GM21576 (cell line): ENCODE measurements at regions not wholly inside any gene's neighbourhood (a gene's known extent, or its start where the extent isn't known, plus 50 kb on each side); places are given as distances from the start of the nearest gene placed in this dataset.
"Not testable (repeated sequence)": the region's sequence is repeated elsewhere in the genome, so short reads cannot be mapped to it uniquely, and the experiment has no call there.

Experiments used
- ATAC-seq: cut with Tn5 transposase; IDR thresholded peaks from one replicate; pipeline ENCODE4 v1.9.1; 2021; ENCODE audit warnings: mild to moderate bottlenecking, moderate library complexity; ENCODE audit not compliant: unreplicated experiment

GRCh38 chr12:47412601-47413236 lies 293.1 kb downstream of the RPAP3 start:
- ATAC-seq: no peak

DNA sequence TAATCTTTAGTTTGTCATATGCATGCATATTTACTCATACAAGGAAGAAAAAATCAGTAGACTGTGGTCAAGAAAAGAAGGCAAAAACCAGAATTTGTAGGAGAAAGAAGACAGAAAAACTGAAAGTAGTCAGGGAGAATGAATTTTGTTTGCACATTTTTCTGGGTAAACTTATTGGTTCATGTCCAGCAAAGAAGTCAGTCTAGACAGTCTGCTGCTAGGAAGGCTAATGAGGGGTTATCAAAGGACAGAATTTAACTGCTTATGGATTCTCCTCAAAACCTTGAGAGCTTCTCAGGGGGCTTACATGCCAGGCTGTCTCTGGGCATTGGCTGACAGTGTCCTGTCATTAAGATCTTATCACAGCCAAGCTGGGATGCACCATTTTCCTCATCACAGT lies 293.9 kb downstream of the RPAP3 start:
- no peak for ATAC-seq

DNA sequence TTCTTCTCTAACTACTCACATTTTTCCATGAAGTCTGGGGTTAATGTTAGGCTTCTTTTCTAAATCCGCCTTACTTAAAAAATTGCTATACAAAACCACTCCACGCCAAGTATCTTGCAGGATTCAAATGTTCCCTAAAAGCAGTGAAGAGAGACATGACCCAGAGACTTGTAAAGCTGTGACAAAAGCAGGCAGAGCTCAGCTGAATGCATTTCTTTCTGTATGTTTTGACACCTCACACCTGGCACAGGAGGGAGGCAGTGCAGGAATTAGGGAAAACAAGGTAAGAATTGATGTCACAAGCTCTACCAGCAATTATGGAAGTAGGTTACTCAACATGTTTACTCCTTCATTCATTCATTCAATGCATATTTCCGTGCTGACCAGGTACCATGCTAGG lies 295.0 kb downstream of the RPAP3 start:
- no peak for ATAC-seq

GRCh38 chr12:47410383-47410782 lies 295.4 kb downstream of the RPAP3 start:
- no peak for ATAC-seq

GRCh38 chr12:47409310-47409987 lies 296.4 kb downstream of the RPAP3 start:
- no peak for ATAC-seq

GRCh38 chr12:47408171-47408871 lies 297.5 kb downstream of the RPAP3 start:
- ATAC-seq: no peak

DNA sequence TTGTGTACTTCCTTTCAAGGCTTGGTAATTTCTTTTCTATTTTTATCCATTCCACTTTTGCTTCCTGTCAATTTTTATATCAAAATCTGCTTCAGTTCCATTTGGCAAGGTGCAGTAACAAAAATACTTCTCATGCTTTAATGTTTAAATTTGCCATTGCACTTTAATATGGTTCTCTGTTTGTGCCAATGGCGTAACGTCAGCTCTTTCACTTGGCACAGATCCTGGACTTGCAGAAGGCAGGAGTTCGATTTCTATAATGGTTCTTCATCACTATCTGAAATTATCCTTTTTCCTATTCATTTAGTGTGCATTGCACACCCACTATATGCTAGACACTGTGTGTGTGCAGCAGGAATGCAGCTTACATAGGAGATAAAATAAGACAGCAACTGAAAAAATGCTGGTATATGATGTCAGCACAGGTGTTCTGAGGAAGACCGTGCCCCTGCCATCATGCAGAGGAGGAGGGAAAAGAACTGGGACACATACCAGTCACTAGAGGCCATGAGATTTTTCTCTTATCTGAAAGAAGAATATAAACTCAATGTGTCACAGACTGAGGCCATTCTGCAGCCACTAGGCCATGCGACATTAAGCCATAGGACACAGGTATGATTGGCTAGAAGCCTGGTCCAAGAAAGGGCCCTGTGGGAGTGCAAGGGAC lies 298.2 kb downstream of the RPAP3 start:
- no peak for ATAC-seq

- no peak for ATAC-seq
These were observed 302.1 kb downstream of the RPAP3 start for GRCh38 chr12:47403681-47404080.

GRCh38 chr12:47401196-47401595 lies 304.6 kb downstream of the RPAP3 start:
- not testable (repeated sequence) for ATAC-seq

DNA sequence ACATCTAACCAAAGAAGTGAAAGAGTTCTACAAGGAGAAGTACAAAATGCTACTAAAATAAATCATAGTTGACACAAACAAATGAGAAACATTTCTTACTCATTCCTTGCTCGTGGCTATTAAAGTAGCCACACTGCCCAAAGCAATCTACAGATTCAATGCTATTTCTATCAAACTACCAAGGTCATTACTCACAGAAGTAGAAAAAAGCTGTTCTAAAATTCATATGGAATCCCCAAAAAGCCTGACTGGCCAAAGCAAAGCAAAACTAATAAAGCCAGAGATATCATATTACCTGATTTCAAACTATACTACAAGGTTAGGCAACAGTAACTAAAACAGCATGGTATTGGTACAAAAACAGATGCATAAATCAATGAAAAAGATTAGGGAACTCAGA lies 305.6 kb downstream of the RPAP3 start:
- ATAC-seq: no peak

DNA sequence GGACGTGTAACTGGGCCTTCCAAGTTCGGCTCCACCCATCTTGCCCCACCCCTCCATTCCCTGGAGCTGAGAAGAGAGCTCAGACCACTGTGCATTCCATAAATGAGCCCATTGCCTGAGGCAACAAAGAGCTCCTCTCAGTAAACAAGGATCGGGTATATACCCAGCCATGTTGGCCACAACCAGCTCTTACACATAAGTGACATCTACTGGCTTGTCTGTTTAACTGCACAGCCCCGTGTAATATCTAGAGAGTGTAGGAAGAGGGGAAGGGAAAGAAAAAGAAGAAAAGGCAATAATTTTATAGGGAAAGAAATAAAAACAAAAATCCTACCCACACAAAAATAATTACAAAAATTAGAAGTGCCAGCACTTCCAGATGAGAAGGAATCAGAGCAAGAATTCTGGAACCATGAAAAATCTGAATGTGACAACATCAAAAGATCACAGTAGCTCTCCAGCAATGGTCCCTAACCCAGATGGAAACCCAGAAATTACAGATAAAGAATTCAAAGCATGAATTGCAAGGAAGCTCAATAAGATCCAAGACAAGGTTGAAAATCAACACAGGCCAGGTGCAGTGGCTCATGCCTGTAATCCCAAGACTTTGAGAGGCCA lies 308.1 kb downstream of the RPAP3 start:
- peak; percentile 54 for ATAC-seq

DNA sequence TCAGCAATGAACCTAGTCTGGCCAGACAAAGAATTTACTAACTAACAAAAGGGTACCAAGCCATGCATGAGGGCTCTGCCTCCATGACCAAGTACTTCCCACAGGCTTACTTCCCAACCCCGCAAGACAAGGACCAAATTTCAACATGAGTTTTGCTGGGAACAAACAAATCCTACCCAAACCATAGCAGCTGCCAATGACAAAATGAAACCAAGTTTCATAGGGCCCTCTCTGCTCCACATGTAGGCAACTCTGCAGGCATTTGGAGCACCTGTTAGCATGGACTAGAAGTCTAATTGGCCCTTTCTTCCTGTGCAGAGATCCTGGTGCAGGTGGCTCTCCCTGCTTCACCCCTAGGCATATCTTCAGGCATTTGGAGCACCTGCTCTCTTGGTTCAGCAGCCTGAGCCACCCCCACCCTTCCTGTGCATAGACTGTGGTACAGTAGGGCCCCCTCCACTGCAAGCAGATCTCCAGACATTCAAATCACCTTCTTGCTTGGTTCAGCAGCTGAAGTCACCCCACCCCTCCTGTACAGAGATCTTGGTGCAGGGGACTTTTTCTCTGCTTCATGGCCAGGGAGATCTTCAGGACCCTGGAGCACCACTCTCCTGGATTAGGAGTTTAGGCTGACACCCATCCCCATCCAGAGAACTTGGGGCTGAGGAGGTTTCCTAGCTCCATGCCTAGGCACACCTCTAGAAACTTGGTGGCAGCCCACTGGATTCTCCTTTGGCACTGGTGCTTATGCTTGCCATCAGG lies 308.7 kb downstream of the RPAP3 start:
- no peak for ATAC-seq

- no peak for ATAC-seq
These were observed 311.8 kb downstream of the RPAP3 start for GRCh38 chr12:47394070-47394469.

DNA sequence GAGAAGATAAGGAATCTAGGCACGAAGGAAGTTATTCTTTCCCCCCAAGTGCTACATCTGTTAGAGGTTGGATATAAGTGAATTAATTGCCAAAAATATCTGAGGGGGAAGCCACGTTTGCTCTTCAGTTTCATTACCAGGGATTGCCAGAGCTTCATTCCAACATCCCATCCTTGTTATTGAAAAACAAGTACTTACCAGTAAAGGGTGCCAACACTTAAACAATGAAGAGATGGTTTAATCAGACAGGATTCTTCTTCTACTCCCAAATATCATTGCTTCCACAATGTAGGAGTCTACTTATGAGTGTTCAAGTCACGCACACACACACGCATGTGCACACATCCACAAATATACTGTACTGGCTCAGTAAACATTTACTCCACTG lies 312.4 kb downstream of the RPAP3 start:
- ATAC-seq: no peak

GRCh38 chr12:47391566-47391965 lies 311.8 kb upstream of the AMIGO2 start:
- no peak for ATAC-seq

- ATAC-seq: no peak
These were observed 309.0 kb upstream of the AMIGO2 start for GRCh38 chr12:47388712-47389111.

DNA sequence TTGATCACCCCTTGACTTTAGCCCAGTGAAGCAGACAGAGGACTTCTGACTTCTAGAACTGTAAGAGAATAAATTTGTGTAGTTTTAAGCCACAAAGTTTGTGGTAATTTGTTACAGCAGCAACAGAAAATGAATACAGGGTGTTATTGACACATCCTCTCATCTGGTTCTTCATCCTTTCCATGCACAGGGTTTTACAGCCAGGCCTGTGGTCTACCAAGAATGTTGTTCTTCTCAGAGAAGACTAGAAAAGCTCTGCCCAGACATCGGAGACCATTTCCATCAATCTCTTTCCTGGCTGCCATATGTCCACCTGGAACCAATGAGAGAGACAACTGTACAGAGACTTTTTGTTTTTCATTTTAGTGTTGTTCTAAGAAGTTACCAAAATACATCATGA lies 308.2 kb upstream of the AMIGO2 start:
- no peak for ATAC-seq

DNA sequence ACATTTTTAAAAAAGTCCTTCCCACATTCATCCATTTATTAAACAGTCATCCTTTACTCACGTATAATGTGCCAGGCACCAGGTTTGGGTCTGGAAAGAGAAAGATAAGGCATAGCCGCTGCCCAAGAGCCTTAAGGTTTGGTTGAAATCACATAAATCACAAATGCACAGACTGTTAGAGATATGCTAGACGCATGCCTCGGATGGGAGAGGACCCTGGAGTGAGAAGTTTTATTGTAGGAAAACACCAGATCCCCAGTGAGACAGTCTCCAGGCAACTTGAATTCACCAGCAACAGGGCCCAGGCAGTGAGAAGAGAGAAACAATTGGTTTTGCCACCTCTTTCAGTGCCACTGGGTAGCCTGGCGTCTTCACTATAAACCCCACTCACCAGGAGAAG lies 305.9 kb upstream of the AMIGO2 start:
- no peak for ATAC-seq

DNA sequence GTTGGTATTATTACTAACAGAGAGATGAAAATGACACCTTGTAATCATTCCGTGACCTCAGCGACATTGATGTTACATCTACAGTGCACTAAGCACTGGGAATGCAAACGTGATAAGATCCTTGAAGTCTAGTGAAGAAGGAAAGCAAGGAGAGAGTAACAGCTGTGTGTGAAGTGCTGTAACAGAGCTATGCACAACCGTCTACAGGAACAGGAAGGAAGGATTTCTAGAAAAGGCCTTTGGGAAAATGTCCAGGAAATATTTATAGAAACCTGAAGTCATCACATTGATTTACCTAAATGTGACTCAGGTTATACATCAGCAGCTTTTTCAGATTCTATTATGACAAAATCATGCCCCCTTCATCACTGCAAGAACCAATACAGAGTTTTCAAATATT lies 304.2 kb upstream of the AMIGO2 start:
- no peak for ATAC-seq

DNA sequence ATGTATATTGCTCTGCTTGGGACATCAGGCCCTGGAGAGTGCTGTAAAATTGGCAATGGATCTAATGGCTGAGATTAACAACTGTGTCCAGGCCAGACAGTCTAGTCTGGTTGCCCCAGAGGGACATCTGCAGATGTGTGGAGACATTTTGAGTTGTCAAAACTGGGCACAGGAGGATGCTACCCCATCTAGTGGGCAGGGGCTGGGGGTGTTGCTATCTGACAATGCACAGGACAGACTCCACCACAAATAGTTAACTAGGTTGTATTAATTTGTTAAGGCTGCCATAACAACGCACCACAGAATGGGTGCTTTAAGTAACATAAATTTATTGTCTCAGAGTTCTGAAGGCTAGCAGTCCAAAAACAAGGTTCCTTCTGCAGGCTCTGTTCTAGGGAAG lies 302.5 kb upstream of the AMIGO2 start:
- ATAC-seq: no peak

DNA sequence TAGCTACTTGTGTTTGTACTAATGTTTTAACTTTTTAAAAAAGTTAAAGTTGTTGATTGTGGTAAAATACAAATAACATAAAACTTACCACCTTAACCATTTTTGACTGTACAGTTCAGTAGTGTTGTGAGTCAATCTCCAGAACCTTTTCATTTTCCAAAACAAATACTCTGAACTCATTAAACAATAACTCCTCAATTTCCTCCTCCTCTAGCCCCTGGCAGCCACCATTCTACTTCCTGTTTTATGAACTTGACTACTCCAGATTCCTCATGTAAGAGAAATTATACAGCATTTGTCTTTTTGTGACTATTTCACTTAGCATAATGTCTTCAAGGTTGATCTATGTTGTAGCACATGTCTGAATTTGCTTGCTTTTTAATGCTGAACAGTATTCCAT lies 299.1 kb upstream of the AMIGO2 start:
- no peak for ATAC-seq
